ENCODE measurements at regions not wholly inside any gene's neighbourhood (a gene's known extent, or its start where the extent isn't known, plus 50 kb on each side); places are given as distances from the start of the nearest gene placed in this dataset.

GRCh38 chr10:94046098-94046497, 52.4 kb downstream of the PLCE1 start (continued):
- TF ChIP-seq ZNF207 (IDR thresholded peaks at IDR 0.05; ENCODE audit: borderline replicate concordance) (no peak), ZNF674 (CRISPR knock-in tag; IDR thresholded peaks at IDR 0.05; ENCODE audit: low read depth) (no peak), ZNF143 (CRISPR knock-in tag; IDR thresholded peaks at IDR 0.05) (no peak)

GRCh38 chr10:94047293-94047692, 53.6 kb downstream of the PLCE1 start:
- Histone ChIP-seq H3K27ac (ENCODE audit: extremely low read length, insufficient read depth, low read length) (no peak overlapping the region), H3K4me3 (replicated peaks in 1 of 3; ENCODE audit: insufficient read depth in 1 of 3, low read depth in 2 of 3, low read length in 3 of 3) (no peak overlapping the region), H4K20me1 (ENCODE audit: insufficient read depth, low read length) (no peaks in the 10 kb centered on the region), H3K36me3 (replicated peaks in 1 of 2; ENCODE audit: control insufficient read depth in 1 of 2, insufficient read depth in 2 of 2, low read length in 2 of 2) (no peaks in the 10 kb centered on the region), H3K27me3 (ENCODE audit: control insufficient read depth in 1 of 2, insufficient read depth in 2 of 2, low read length in 2 of 2) (no peaks in the 10 kb centered on the region), H3K79me2 (ENCODE audit: insufficient read depth, low read length) (no peaks in the 10 kb centered on the region), H3K9ac (ENCODE audit: insufficient read depth, low read depth, low read length) (no peak overlapping the region), H3K9me3 (ENCODE audit: low read length) (no peaks in the 10 kb centered on the region), H2AFZ (ENCODE audit: low read length) (no peak overlapping the region), H3K4me1 (ENCODE audit: insufficient read depth, low read length) (no peaks in the 10 kb centered on the region), H3K4me2 (ENCODE audit: low read depth, low read length) (no peak overlapping the region)
- ChIA-PET CTCF (ENCODE audit: low intra/inter-chr PET ratio, low total read pairs) (no interaction called here), POLR2A (no interaction called here)
- TF ChIP-seq HNRNPK (IDR thresholded peaks at IDR 0.05; ENCODE audit: low read depth, low read length, poor library complexity, severe bottlenecking) (no peak), ZFX (CRISPR knock-in tag; IDR thresholded peaks at IDR 0.05; ENCODE audit: low read depth) (no peak), ZBTB42 (CRISPR knock-in tag; IDR thresholded peaks at IDR 0.05) (no peak), ZNF513 (CRISPR knock-in tag; conservative IDR thresholded peaks at IDR 0.05) (no peak), ZBTB7A (CRISPR knock-in tag; IDR thresholded peaks at IDR 0.05) (no peak), TOE1 (CRISPR knock-in tag; IDR thresholded peaks at IDR 0.05) (no peak), TAF15 (IDR thresholded peaks at IDR 0.05; ENCODE audit: low read depth, low read length, poor library complexity, severe bottlenecking) (no peak), ZNF839 (CRISPR knock-in tag; IDR thresholded peaks at IDR 0.05; ENCODE audit: borderline replicate concordance) (no peak), AFF4 (CRISPR knock-in tag; IDR thresholded peaks at IDR 0.05) (no peak)
- TF ChIP-seq, protein P1, sequence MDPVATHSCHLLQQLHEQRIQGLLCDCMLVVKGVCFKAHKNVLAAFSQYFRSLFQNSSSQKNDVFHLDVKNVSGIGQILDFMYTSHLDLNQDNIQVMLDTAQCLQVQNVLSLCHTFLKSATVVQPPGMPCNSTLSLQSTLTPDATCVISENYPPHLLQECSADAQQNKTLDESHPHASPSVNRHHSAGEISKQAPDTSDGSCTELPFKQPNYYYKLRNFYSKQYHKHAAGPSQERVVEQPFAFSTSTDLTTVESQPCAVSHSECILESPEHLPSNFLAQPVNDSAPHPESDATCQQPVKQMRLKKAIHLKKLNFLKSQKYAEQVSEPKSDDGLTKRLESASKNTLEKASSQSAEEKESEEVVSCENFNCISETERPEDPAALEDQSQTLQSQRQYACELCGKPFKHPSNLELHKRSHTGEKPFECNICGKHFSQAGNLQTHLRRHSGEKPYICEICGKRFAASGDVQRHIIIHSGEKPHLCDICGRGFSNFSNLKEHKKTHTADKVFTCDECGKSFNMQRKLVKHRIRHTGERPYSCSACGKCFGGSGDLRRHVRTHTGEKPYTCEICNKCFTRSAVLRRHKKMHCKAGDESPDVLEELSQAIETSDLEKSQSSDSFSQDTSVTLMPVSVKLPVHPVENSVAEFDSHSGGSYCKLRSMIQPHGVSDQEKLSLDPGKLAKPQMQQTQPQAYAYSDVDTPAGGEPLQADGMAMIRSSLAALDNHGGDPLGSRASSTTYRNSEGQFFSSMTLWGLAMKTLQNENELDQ (CRISPR knock-in tag; IDR thresholded peaks at IDR 0.05; ENCODE audit: borderline replicate concordance) = no peak
- TF ChIP-seq, protein P2, sequence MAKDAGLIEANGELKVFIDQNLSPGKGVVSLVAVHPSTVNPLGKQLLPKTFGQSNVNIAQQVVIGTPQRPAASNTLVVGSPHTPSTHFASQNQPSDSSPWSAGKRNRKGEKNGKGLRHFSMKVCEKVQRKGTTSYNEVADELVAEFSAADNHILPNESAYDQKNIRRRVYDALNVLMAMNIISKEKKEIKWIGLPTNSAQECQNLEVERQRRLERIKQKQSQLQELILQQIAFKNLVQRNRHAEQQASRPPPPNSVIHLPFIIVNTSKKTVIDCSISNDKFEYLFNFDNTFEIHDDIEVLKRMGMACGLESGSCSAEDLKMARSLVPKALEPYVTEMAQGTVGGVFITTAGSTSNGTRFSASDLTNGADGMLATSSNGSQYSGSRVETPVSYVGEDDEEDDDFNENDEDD (CRISPR knock-in tag; IDR thresholded peaks at IDR 0.05; ENCODE audit: borderline replicate concordance) = no peak
- FAIRE-seq (no peak), DNase-seq (ENCODE audit: low spot score) (no peak), ATAC-seq (no peak)
- in situ Hi-C loops (cut with HindIII; ENCODE audit: extremely low pct_ligation_motif_present, low pct_unique_long_range_greater_than_20kb) = no loop called here
- WGBS (ENCODE audit: low lambda C conversion rate) = 38% methylated on average over 3 of the region's 3 CpGs
- BruUV-seq (replicated peaks) = no TSS peak
- intact Hi-C loops (cut with micrococcal nuclease; ENCODE audit: unreplicated experiment) = no loop called here
